ENCODE measurements at regions not wholly inside any gene's neighbourhood (a gene's known extent, or its start where the extent isn't known, plus 50 kb on each side); places are given as distances from the start of the nearest gene placed in this dataset.

DNA sequence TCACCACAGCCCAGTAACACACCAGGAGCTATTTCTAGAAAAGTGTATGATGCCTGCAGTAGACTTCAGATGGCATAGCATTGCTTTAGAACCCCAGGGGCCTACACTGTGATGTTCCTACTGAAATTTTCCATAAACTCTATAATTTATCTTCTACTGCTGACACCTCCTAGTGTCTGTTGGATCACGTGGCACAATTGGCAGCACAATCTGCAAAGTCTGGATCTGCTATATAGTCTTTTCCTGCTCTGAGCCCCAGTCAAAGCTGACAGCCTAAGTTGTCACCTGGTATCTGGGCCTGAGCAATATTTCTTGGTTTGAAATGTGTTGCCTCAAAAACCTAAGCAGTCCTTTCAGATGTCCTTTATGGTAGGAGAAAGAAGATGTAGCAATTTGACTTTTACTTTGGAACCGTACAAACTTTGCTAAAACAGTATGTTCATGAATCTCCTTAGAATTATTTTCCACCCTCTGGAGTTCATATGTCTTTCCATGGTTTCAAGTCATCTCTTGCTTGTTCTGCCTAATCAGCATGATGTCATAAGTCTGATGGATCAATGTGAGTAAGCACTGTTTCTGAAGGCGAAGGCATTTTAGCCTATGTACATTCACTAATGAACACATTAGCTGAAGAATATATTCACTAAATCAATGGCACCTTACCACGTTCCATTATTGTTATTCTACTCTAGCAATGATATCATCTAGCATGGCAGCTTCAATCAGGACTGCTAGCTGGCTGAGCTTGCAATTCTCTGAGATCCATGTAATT is 536.5 kb upstream of the NBEA start:
- TF ChIP-seq, protein P1, sequence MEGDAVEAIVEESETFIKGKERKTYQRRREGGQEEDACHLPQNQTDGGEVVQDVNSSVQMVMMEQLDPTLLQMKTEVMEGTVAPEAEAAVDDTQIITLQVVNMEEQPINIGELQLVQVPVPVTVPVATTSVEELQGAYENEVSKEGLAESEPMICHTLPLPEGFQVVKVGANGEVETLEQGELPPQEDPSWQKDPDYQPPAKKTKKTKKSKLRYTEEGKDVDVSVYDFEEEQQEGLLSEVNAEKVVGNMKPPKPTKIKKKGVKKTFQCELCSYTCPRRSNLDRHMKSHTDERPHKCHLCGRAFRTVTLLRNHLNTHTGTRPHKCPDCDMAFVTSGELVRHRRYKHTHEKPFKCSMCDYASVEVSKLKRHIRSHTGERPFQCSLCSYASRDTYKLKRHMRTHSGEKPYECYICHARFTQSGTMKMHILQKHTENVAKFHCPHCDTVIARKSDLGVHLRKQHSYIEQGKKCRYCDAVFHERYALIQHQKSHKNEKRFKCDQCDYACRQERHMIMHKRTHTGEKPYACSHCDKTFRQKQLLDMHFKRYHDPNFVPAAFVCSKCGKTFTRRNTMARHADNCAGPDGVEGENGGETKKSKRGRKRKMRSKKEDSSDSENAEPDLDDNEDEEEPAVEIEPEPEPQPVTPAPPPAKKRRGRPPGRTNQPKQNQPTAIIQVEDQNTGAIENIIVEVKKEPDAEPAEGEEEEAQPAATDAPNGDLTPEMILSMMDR (IDR thresholded peaks at IDR 0.05), result no peak
- TF ChIP-seq POLR2A (IDR thresholded peaks at IDR 0.05), result no peak

Data from gastroesophageal sphincter (tissue), 3 donors.